NCI-H2107 treated with DMSO at 0.1 percent for 48 hours (cell line): ENCODE measurements at regions not wholly inside any gene's neighbourhood (a gene's known extent, or its start where the extent isn't known, plus 50 kb on each side); places are given as distances from the start of the nearest gene placed in this dataset.
"Not testable (repeated sequence)": the region's sequence is repeated elsewhere in the genome, so short reads cannot be mapped to it uniquely, and the experiment has no call there.

Experiments used
- DNase-seq: peaks from one replicate; lab custom pipeline; 2025; ENCODE audit not compliant: unreplicated experiment; lab: John Stamatoyannopoulos, UW

GRCh38 chr21:28104346-28104745 is 888.3 kb downstream of the LTN1 start:
- DNase-seq = no peak

- DNase-seq = no peak
These were observed 892.3 kb downstream of the LTN1 start for GRCh38 chr21:28100366-28100765.

DNA sequence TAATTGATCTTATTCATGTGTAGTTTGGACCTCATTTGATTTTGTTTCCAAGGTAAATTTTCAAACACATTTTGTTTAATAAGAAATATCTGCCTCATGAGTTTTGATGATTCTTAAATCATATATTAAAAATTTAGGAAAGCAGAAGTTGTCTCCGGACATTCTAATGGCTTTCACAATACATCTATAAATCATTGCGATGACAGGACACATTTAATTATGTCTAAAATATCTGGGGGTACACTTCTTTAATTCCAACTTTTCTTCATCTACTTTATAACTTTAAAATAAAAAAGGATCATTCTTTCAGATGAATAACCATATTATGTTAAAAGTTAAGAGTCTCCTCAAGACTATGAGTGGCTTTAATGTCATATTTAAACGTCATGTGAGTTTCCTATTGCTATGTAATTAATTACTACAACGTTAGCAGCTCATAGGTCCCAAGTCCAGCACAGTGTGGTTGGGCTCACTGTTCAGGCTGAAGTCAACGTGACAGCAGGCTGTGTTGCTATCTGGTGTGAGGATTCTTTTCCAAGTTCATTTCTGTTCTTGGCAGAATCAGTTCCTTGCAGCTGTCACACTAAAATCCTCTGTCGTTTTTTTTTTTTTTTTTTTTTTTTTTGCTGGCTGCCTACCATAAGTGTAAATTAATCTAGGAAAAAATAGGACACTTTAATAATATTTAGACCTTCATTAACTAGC is 893.5 kb downstream of the LTN1 start:
- DNase-seq = no peak

DNA sequence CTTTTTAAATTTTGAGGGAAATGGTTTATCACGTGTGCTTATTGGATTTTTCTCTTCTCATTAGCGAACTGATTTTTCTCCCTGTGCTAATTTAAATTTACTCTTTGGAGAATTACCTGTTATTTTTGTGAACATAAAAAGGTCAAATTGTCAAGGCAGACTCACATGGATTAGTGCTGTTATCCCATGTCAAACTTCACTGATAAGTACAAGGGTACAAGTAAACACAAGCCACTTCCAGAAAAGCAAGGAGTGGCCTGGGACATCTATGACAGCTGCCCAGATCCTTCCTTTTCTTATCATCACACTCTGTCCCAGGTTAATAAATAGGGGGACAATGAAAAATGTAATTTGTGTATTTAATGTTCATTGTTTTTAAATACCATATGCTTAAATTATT is 901.2 kb downstream of the LTN1 start:
- no peak for DNase-seq

DNA sequence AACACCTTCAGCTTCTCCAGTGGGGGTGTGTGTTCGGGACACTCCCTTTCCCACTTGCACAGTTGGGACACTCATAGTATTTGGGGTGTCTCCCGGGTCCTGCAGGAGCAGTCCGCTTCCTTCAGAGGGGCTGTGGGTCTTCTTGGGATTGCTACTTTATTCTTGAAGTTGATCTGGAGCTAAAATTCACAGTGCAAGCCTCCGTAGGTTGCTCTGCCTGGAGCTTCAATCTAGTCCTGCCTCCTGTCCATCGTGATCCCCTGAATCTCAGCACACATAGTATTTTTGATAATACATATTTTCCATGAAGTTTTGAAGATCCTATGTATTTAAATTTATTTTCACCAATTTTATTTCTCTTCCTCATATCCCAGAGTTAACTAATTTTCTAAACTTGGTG is 902.1 kb downstream of the LTN1 start:
- DNase-seq = no peak

DNA sequence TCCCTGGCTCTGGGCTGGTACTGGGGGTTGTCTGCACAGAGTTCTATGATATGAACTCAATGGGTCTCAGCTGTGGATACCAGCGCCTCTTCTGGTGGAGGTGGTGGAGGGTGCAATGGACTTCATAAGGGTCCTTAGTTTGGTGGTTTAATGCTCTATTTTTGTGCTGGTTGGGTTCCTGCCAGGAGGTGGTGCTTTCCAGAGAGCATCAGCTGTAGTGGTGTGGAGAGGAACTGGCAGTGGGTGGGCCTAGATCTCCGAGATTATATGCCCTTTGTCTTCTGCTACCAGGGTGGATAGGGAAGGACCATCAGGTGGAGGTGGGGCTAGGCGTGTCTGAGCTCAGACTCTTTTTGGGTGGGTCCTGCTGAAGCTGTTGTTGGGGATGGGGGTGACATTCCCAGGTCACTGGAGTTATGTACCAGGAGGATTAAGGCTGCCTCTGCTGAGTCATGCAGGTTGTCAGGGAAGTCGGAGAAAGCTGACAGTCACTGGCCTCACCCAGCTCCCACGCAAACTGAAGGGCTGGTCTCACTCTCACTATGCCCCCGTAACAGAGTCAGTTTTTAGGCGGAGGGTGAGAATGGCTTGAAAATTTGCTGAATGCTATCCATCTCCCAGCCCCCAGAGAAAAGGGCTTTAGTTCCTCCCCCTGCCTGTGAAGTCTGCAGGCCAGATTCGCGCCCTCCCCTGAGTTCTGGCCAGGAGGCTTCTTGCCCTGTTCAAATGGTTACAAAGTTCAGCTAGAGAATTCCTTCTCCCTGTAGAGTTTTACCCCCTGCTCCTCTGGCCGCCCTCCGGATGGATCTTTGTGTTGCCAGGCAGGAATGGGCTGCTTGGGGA is 902.9 kb downstream of the LTN1 start:
- DNase-seq = no peak

- no peak for DNase-seq
These were observed 905.7 kb downstream of the LTN1 start for GRCh38 chr21:28086861-28087581.

DNA sequence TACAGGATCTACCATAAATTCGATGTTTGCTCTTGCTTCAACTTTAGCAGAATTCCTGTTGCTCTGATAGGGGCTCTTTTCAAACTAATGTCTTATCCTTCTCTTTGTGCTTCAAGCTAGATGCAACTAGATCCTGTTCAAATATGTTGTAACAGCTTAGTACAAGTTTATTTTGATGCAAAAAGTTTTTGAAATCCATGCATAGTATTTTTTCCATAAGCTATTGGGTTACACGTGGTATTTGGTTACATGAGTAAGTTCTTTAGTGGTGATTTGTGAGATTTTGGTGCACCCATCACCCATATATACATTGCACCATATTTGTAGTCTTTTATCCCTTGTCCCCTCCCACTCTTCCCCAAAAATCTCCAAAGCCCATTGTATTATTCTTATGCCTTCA is 907.7 kb downstream of the LTN1 start:
- DNase-seq = no peak

DNA sequence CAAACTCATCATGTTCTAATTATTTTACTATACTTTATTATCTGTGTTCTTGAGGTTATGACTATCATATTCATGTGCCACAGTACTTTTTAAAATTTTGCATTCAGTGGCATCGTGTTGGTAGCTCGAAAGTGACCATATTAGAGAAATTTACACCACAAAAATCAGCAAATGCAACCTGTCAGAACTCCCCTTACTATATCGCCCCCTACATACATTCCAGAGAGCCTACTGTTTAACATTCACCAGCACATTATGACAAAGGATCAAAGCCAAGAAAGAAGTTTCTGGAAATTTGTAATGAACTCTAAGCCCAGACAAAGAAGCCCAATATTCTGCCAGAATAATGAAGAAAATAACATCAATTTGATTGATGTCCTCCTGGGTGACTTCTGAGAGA is 909.3 kb downstream of the LTN1 start:
- DNase-seq = no peak

- no peak for DNase-seq
These were observed 914.6 kb downstream of the LTN1 start for GRCh38 chr21:28078126-28078525.

GRCh38 chr21:28074676-28075075 is 918.0 kb downstream of the LTN1 start:
- DNase-seq = no peak

DNA sequence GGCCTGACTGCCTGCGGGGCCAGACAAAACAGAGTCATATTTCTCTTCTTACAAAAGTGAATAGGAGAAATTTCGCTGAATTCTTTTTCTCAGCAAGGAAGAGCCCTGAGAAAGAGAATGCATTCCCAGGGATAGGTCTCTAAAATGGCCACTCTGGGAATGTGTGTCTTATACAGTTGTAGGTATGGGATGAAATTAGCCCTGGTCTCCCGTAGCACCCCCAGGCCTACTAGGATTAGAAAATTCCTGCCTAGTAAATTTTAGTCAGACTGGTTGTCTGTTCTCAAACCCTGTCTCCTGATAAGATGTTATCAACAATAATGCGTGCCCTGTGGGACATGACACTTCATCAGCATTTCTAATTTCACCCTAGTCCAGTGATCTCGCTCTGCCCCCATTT is 920.1 kb downstream of the LTN1 start:
- no peak for DNase-seq

DNA sequence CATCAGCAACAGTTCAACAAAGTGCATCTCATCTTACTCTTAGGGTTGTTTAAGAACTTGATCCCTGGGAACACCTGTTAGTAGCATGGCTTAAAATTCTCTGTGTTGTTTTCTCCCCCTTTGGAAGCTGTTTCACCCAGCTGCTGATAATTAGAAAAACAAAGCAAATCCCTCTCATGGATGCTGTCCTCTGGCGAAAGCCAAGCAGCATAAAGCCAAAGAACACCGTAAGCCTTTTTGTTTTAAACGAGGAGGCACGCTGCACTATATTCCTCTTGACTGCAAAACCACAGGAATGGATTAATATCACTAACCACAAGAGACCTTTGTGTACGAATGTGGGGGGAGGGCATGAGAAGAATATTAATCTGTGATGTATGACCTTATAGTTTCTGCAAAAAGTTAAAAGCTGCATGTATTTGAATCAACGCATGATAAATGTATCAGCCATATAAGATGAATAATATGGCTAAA is 923.2 kb downstream of the LTN1 start:
- peak; percentile 75 for DNase-seq

DNA sequence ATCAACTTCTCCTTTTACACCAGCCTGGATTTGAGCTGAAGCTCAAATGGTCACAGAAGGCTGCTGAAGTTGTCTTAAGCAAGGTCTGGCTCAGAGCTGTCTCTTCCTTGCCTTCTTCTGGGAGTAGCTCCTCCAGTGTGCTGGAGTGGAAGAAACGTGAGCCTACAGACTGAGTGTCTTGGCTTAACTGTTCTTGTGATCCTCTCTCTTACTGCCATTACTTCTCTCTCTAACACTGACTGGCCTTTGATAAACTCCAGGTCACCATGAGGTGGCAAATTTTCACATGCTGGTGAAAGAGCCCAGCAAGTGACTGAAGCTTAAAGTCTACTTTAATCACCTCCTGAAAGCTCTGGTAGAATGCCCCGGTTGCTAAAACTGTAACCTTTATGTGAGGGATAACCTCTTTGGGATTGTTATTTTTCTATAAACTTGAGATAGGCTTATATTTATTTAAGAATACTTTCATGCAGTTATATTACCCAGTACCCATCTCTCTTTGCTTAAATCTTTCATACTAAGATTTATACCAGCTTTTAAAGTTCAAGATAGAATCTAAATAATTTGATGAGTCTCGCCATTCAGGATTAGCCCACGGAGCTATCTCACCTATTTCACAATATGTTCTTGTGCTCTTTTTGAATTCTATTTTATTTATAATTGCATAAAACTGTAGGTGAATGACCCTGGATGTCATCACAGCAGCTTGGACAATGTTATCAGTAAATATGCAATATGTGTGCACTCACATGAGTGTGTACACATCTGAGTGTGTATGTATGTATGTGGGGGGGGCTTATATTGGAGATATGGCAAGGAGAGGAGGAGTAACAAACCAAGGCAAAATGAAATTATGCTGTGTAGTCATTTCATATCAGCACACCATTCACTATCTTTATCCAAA is 924.0 kb downstream of the LTN1 start:
- no peak for DNase-seq

DNA sequence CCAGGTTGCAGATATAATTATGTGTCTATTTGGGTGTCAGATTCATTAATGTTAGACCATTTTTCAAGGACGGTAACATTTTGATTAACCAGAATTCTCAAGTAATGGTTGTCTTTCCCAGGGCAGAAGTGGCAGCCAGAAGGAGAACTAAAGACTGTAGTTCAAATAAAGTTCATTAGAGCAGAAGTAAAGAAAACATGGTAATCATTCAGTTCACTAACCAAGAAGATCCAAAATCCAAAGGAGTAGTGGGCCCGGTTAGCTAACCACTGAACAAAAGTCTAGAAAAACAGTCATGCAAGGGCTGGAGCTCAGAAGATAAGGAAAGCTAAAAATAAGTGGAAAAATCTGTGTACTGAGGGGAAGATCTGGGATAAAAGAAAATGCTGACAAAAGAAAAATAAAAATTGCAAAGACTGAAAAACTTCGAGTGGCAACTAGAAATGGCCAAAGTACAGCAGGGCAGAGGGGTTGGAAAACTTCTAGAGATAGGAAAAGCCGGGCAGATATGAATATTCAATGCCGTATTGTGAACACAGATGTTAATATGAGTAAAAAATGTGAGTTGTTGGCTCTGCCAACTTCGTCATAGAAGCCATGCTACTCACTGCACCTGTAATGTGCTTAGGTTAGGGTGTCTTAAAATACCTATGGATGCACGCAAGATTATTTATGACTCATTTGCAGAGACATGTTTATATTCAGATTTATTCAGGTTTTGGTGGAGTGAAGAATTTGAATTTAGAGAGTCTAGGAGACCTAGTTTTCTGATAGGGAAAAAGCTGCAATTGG is 925.9 kb downstream of the LTN1 start:
- DNase-seq = no peak

DNA sequence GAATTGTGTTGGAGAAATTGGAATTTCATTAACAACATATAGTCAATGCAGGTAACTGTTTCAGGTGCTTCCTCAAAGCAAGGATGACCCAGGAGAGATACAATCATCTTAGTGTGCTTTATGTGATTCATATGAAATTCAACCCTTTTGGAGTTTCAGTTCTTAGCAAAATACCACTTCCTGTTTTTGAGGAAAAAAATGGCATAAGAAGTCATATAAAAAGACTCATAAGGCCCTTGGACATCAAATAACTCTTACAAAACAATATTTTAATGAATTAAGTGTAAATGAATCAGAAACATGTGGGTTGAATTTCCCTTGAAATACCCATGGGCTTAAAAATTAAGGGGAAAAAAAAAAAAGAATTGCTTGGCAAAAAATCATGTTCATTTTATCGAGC is 926.6 kb downstream of the LTN1 start:
- DNase-seq = no peak

- DNase-seq = no peak
These were observed 929.1 kb downstream of the LTN1 start for GRCh38 chr21:28063241-28064216.

- DNase-seq = not testable (repeated sequence)
These were observed 939.7 kb downstream of the LTN1 start for GRCh38 chr21:28052956-28053355.

GRCh38 chr21:28051649-28052048 is 941.0 kb downstream of the LTN1 start:
- peak; percentile 11 for DNase-seq
